Gastroesophageal sphincter (tissue), 4 donors: ENCODE measurements at regions not wholly inside any gene's neighbourhood (a gene's known extent, or its start where the extent isn't known, plus 50 kb on each side); places are given as distances from the start of the nearest gene placed in this dataset.
"Not testable (repeated sequence)": the region's sequence is repeated elsewhere in the genome, so short reads cannot be mapped to it uniquely, and the experiment has no call there.

ENCODE experiments used
- ATAC-seq: fragments of 150-250 bp; one replicate; pipeline ENCODE4 v1.9.1; 2016; ENCODE audit warnings: mild to moderate bottlenecking, moderate library complexity
- H3K27ac ChIP-seq, 4 donors: fragments of 200-600 bp; sonication (generic) in 3 of 4; 1 replicate in 3 of 4; 2 replicates in 1 of 4; pipeline ENCODE4 v1.5.1; 2016 to 2019
- H3K27me3 ChIP-seq: fragments of 200-600 bp; sonication (generic); one replicate; pipeline ENCODE4 v1.5.1; 2019
- H3K36me3 ChIP-seq, 2 donors: fragments of 200-600 bp; sonication (generic); one replicate each; pipeline ENCODE4 v1.5.1; 2019; ENCODE audit warnings: control low read depth in 1 of 2
- H3K4me1 ChIP-seq, 3 donors: fragments of 200-600 bp; sonication (generic); 1 replicate in 2 of 3; 2 replicates in 1 of 3; pipeline ENCODE4 v1.5.1; 2016 to 2019; ENCODE audit warnings: control low read depth in 2 of 3
- H3K4me3 ChIP-seq, 2 donors: fragments of 200-600 bp; sonication (generic); one replicate each; pipeline ENCODE4 v1.5.1; 2019; ENCODE audit warnings: mild to moderate bottlenecking in 1 of 2, moderate library complexity in 1 of 2
- H3K9me3 ChIP-seq, 3 donors: fragments of 200-600 bp; sonication (generic); one replicate each; pipeline ENCODE4 v1.5.1; 2017 to 2019; ENCODE audit warnings: control low read depth in 2 of 3
- EP300 ChIP-seq: sonication (generic); formaldehyde crosslinking; IDR thresholded peaks from one replicate; pipeline ENCODE4 v1.6.1; 2017; ENCODE audit warnings: antibody characterized with exemption, mild to moderate bottlenecking
- POLR2A ChIP-seq, 2 donors: fragments of 450-650 bp; IDR thresholded peaks; one replicate each; pipeline ENCODE4 v1.6.1; 2017; ENCODE audit warnings: antibody characterized with exemption in 2 of 2, mild to moderate bottlenecking in 2 of 2, moderate library complexity in 1 of 2
- POLR2AphosphoS5 ChIP-seq: sonication (generic); formaldehyde crosslinking; IDR thresholded peaks from one replicate; pipeline ENCODE4 v1.6.1; 2017; ENCODE audit warnings: antibody characterized with exemption
- WGBS, 2 donors: methylation state at CpG; one replicate each; pipeline ENCODE4 v1.1.5; 2018; ENCODE audit warnings: low coverage in 1 of 2; 5-methylcytosine and 5-hydroxymethylcytosine counted together
- TF ChIP-seq, protein P1 (sequence below), 4 experiments: fragments of 200-600 bp in 2 of 4; fragments of 450-650 bp in 2 of 4; sonication (generic) in 1 of 4; IDR thresholded peaks; one replicate each; pipeline ENCODE4 v1.5.1; 2017 to 2019; ENCODE audit warnings: antibody characterized with exemption in 4 of 4, mild to moderate bottlenecking in 2 of 4, moderate library complexity in 2 of 4

DNA sequence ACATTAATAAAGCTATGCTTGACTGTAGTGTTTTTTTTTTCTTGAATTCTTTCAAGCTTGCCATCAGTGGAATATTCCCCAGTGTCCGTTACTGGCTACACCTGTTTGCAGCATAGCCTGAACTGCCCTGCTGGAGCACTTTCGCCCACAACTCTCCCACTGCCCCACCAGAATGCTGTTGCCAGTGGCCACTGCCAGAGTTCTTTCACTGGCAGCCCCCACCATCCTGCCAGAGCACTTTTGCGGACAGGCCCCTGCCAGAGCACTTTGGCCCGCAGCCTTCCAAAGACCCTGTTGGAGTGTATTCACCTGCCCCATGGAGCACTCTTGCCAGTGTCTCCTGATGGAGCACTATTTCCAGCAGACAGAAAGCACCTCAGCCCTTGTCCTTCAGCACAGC, 452.3 kb upstream of the GRID2 start:
- ATAC-seq, result no peak
- H3K27ac ChIP-seq, result no peak overlapping the region
- no peaks in the 10 kb centered on the region for H3K36me3 ChIP-seq
- no peaks in the 10 kb centered on the region for H3K4me1 ChIP-seq
- H3K9me3 ChIP-seq, result no peaks in the 10 kb centered on the region
- WGBS, 2 donors, result 82% methylated on average over 4 of the region's 4 CpGs; no CpG with 5 or more reads in 1 of the 2 donors
- no peak for TF ChIP-seq POLR2AphosphoS5
- TF ChIP-seq, protein P1, sequence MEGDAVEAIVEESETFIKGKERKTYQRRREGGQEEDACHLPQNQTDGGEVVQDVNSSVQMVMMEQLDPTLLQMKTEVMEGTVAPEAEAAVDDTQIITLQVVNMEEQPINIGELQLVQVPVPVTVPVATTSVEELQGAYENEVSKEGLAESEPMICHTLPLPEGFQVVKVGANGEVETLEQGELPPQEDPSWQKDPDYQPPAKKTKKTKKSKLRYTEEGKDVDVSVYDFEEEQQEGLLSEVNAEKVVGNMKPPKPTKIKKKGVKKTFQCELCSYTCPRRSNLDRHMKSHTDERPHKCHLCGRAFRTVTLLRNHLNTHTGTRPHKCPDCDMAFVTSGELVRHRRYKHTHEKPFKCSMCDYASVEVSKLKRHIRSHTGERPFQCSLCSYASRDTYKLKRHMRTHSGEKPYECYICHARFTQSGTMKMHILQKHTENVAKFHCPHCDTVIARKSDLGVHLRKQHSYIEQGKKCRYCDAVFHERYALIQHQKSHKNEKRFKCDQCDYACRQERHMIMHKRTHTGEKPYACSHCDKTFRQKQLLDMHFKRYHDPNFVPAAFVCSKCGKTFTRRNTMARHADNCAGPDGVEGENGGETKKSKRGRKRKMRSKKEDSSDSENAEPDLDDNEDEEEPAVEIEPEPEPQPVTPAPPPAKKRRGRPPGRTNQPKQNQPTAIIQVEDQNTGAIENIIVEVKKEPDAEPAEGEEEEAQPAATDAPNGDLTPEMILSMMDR (IDR thresholded peaks at IDR 0.05), result no peak
- no peak for TF ChIP-seq EP300
- no peak for TF ChIP-seq POLR2A (IDR thresholded peaks at IDR 0.05)
- no peak overlapping the region for H3K4me3 ChIP-seq
- no peaks in the 10 kb centered on the region for H3K27me3 ChIP-seq

DNA sequence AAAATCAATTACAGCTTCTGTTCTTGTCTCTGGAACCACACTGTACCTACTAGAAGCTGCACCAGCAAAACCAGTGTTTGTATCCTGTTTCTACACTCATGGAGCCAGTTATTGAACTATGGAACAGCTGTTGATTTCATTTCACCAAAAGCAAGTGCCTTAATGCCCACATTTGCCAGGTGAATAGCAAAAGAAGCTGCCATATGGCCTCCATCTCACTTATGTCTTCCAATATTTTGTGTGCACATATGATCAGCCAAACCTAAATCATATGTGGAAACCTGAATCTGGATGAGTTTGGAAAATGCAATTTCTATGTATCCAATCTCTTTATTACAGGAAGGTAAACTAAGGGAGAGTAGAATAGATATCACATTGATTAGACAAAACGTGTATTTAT, 415.8 kb upstream of the GRID2 start:
- Histone ChIP-seq H3K9me3 (no peaks in the 10 kb centered on the region), H3K4me3 (no peak overlapping the region), H3K27me3 (no peaks in the 10 kb centered on the region), H3K27ac (no peak overlapping the region), H3K36me3 (no peaks in the 10 kb centered on the region), H3K4me1 (no peaks in the 10 kb centered on the region)
- no peak for ATAC-seq
- WGBS, 2 donors, result 38 to 57% methylated on average over 1 of the region's 1 CpG
- TF ChIP-seq, protein P1 (IDR thresholded peaks at IDR 0.05), result no peak
- TF ChIP-seq POLR2A (IDR thresholded peaks at IDR 0.05), result no peak
- TF ChIP-seq EP300, result no peak

DNA sequence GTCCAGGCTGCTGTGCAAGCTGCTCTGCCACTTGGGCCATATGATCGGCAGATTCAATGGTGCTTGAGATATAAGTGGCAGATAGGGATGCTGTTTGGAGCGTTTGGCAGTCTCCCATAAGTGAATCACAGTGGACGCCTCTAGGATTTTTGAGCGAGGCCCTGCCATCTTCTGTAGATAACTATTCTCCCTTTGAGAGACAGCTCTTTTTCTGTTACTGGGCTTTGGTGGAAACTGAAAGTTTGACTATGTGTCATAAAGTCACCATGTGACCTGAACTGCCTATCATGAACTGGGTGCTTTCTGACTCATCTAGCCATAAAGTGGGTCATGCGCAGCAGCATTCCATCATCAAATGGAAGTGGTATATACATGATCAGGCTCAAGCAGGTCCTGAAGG, 412.5 kb upstream of the GRID2 start:
- ATAC-seq, result not testable (repeated sequence)
- 90 to 96% methylated on average over 2 to 4 of the region's 5 CpGs for WGBS, 2 donors

DNA sequence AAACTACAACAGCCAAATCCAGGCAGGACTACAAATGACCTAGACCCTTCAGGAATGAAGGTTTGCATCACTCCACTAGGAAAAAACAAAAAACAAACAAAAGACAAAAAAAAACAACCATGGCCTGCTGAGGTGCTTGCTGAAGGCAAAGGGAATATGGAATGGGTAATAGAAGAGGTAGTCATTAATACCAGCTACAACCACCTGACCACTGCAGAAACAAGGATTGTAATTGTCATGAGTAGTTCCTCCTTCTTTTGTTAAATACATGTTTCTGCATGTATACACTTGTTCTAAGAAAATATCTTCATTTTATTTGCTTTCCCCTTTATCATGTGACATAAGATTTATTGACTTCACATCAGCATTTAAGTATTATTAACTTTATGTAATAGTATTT, 409.8 kb upstream of the GRID2 start:
- Histone ChIP-seq H3K4me3 (no peak overlapping the region), H3K36me3 (no peaks in the 10 kb centered on the region), H3K9me3 (no peaks in the 10 kb centered on the region), H3K27ac (no peak overlapping the region), H3K27me3 (no peaks in the 10 kb centered on the region), H3K4me1 (no peaks in the 10 kb centered on the region)
- ATAC-seq, result no peak
- TF ChIP-seq POLR2A (IDR thresholded peaks at IDR 0.05), result no peak
- no peak for TF ChIP-seq POLR2AphosphoS5
- TF ChIP-seq EP300, result no peak
- TF ChIP-seq, protein P1 (IDR thresholded peaks at IDR 0.05), result no peak

More for the DNA sequence above, 412.5 kb upstream of the GRID2 start:
- H3K36me3 ChIP-seq, H3K9me3 ChIP-seq, H3K4me1 ChIP-seq, H3K27ac ChIP-seq, H3K4me3 ChIP-seq, H3K27me3 ChIP-seq: not testable (repeated sequence)

DNA sequence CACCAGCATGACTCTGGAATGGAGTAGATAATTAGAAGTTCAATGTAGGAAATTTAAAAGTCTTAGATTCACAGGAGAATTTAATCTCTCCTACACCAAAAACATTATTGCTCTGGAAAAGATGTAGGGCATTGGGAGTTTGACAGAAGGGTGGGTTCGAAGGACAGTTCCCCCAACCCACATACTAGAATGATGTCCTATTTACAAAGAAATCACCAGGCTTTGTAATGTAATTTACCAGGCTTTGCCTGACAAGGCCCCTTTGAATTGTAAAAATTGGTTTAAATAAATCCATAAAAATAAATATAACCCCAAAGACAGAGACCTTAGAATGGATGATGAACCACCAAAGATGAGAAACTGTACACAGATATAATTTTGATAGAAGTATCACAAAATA, 399.2 kb upstream of the GRID2 start:
- Histone ChIP-seq H3K9me3 (no peaks in the 10 kb centered on the region), H3K27me3 (no peaks in the 10 kb centered on the region), H3K4me3 (no peak overlapping the region), H3K4me1 (no peaks in the 10 kb centered on the region), H3K27ac (no peak overlapping the region), H3K36me3 (no peaks in the 10 kb centered on the region)
- ATAC-seq, result no peak
- TF ChIP-seq EP300 (no peak), POLR2A (IDR thresholded peaks at IDR 0.05) (no peak)
- TF ChIP-seq, protein P1 (IDR thresholded peaks at IDR 0.05), result no peak
- 40 to 55% methylated on average over 1 of the region's 1 CpG for WGBS, 2 donors

DNA sequence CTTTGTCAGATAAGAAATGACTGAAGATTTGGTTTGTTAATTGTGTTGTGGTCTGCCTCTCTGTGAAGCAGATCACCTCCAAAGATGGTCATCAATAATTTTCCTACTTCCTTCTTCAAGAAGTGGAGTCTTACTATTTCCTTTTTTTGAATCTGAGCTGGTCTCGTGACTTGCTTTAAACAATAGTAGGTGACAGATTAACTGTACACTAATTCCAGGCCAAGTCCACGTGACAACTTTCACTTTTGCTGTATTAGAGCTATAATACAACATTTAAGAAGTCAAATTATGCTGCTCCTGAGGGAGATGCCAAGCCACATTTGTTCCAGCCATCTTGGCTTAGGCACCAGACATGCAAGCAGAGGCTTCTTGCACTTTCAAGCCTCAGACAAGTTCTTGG, 393.8 kb upstream of the GRID2 start:
- Histone ChIP-seq H3K36me3 (no peaks in the 10 kb centered on the region), H3K9me3 (no peaks in the 10 kb centered on the region), H3K27me3 (no peaks in the 10 kb centered on the region), H3K27ac (no peak overlapping the region), H3K4me3 (no peak overlapping the region), H3K4me1 (no peaks in the 10 kb centered on the region)
- ATAC-seq, result no peak
- no peak for TF ChIP-seq POLR2AphosphoS5
- no peak for TF ChIP-seq EP300
- TF ChIP-seq, protein P1 (IDR thresholded peaks at IDR 0.05), result no peak
- no peak for TF ChIP-seq POLR2A (IDR thresholded peaks at IDR 0.05)
- 16 to 47% methylated on average over 2 of the region's 2 CpGs for WGBS, 2 donors
